ELR (cell line): ENCODE measurements at regions not wholly inside any gene's neighbourhood (a gene's known extent, or its start where the extent isn't known, plus 50 kb on each side); places are given as distances from the start of the nearest gene placed in this dataset.

ENCODE experiments used
- DNase-seq: peaks from one replicate; pipeline ENCODE4 v3.0.0-alpha.2; 2015; ENCODE audit warnings: low read depth

DNA sequence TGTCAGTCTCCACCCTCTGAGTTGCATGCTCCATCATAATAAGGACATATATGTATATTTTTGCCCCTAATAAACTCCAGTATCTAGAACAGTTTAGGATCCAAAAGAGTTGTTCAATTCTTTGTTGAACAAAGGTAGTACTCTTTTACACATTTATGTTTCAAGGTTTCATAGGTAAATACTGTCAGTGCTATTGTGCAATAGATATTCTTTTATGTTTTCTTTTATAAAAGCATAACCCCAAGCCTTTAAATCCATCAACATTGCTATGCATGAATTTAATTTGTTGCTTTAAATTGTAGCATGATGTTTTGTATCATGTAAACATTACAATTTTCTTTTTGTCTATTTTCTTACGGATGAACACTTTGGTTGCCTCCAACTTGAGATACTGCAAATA, 469.7 kb upstream of the COBL start:
- DNase-seq, result no peak

DNA sequence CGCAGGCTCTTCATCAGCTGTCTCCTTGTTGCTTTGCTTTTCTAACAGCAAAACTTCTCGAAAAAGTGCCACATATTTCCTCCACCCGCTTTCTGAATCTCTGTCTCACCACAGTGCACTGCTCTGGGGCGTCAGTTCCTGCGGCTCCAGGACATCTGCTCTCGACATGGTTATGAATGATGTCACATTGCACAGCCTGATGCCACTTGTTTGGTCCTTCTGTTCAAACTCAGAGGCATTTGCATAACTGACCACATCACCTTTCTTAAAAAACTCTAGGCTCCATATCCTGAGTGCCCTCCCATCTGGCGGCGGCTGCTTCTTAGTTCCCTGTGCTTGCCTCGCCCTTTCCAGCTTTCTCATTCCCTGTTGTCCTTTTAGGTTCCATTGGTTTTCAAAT, 469.3 kb upstream of the COBL start:
- no peak for DNase-seq

DNA sequence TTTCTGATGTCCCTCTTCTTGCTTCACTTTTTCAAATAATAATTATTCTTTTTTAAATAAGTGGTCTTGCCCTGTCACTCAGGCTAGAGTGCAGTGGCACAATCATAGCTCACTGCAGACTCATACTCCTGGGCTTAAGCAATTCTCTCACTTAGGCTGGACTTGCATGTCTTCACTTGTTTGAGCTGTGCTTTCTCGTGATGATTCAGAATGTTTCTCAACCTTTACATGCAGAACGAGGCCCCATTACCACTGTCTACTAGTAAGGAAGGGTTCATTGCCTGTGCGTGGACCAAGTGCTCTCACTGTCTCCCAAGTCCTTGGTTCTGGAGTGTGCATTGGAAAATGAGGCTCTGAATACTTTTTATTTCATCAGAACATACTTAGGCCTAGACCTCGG, 468.6 kb upstream of the COBL start:
- no peak for DNase-seq

DNA sequence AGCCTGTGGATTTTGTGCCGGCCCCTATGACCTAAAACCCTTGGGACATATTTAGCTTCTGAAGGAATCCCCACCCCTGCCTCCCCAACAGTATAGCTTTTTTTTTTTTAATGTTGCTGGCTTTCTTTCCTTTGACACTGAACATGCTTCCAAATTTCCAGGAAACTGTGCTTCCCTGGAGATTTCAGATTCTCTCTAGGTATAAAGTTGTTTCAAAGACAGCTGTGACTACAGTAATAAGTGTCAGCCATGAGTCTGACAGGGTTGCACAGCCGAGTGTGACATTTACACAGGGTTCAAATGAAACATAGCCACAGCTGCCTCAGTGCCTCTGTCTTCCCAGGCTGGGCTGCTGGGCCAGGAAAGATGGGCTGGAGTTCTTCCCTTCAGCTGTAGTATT, 466.6 kb upstream of the COBL start:
- DNase-seq, result no peak

DNA sequence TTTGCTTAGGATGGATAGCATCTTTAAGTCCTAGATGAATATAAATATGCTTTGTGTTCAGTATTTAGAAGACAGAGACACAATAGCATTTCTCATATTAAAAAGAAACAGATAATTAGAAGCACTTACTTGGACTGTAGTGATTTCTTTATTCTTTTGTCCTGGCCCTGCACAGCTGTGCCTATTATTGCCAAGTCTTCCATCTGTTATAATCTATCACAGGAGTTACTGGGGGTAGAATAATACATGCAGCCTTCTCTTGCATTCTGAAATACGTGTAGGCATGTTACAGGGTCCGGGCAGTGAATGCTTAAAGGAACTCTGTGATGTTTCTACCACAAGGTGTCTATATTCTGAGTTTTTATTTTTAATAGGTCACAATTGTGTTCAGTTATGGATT, 461.5 kb upstream of the COBL start:
- no peak for DNase-seq

DNA sequence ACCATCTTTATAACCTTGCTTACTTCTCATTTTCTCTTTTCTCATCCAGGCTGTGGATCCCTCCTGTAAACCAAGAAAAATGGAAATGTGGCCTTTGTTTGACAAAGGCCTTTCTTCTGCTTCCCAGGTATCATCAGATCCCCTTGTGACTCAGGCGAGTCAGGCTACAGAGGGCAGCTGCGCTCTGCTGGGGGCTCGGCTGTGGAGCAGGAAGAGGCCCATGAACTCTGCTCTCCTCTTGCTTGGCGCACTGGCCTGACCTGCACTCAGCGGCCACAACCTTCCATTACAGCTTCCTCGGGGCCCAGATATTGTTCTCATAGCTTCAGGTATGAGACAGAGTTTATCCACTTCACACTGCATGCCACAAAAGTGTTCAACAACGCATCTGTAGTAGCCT, 457.6 kb upstream of the COBL start:
- DNase-seq, result no peak

DNA sequence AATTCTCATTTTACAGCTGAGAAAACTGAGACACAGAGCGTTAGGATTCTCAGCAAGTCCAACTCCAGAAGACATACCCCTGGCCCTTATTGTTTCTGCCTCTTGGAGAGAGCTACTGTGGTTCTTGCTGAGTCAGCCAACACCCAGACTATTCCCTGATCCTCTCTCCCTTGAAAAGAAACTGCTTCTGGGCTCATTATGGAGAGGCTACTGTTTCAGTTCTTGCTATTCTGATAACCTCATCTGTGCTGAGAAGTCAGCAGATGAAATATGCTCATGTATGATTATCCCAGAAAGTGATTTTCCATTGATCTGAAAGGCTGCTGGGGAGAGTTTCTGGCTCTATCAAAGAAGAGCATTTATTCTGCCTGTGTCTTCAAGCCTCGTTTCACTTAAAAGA, 455.6 kb upstream of the COBL start:
- no peak for DNase-seq

DNA sequence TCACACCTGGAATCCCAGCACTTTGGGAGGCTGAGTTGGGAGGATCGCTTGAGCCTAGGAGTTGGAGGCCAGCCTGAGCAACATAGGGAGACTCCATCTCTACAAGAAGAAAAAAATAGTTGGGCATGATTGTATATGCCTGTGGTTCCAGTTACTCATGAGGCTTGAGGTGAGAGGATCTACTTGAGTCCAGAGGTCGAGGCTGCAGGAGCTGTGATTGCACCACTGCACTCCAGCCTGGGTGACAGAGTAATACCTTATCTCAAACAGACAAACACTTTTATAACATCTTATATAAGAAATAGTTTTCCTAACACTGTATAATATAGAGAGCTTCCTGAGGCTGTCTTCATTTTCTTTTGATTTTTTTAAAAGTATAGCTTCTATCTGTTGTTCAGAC, 448.4 kb upstream of the COBL start:
- no peak for DNase-seq

DNA sequence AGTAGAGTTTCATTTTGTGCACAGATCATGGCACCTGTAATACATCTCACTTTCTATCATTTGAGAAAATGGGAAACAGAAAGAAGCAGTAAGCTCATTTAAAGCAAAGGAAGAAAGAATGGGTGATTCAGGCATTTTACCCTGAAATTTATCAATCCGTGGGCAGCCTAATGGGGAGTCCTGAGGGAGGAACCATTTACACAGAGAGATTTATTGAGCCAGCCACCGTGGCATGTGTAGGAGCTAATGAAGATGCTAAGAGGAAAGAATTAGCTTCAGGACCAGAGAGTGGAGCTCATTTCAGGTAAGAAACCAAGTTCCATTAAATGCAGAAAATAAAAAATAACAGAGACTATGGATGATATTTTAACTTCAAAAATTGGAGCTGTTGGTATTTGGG, 443.4 kb upstream of the COBL start:
- DNase-seq, result no peak

DNA sequence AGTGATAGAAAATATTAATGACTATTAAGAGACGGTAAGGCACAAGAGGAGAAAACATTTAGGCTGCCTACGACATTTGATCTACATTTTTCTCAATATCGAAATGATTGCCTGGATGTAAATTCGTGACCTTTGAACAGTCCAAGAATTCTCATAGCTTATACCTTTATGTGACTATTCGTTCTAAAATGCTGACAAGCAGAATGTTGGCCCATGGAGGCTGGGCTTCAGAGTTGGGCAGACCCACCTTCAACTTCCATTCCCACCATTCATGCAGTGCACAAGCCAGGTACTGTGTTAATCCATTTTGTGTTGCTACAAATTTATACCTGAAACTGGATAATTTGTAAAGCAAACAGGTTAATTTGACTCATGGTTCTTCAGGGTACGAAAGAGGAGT, 441.4 kb upstream of the COBL start:
- no peak for DNase-seq

DNA sequence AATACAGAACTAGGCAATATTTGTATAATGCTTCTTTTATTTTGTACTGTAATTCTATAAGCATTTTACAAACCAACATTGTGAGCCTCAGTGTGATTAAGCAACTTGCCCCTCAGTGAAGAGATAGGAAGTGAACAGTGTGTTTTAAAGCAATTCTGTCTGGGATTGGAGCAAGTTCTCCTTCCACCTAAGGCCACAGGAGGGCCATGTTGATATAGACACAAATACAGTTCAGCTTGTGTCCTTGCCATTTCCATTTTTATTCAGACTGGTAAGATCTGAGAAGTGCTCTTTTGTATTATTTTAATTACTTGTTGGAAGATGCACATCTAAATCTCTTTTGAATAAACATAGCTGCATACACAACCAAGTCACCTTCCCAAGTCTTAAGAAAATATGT, 416.3 kb upstream of the COBL start:
- DNase-seq, result no peak

DNA sequence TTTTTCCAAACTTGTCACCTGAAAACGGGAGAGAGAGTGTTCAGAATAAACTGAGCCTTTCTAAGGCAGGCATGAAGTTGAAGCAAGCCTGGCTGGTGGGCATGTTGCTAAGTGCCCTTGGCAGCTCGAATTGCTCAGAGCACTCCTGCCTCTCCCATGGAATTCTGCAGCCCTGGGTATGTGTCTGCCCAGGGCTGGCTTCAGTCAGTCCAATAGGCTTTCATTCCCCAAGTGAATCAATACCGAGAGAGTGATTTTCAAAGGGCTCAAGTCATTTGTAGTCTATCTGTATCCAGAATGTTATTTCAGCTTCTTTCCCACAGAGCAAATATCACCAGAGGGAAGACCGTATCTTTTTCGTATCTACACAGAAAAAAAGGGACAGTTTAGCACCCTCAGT, 415.5 kb upstream of the COBL start:
- no peak for DNase-seq

DNA sequence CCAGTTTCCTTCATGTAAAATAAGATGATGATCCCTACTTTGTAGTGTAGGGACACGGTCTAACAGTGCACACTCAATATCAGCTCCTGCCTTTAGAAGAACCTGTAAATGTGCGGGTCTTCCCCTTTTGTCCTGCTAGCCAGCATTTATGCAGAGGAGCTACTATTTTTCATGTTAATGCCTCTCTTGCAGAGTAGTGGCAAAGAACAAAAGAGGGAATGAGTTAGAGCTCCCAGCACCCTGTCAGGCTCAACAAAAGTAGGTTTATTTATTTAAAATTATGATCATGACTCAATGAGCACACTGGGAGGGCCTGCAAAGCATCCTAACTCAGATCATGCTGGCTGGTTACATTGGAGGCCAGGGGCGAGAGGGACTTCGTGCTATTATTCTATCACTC, 414.5 kb upstream of the COBL start:
- DNase-seq, result no peak

DNA sequence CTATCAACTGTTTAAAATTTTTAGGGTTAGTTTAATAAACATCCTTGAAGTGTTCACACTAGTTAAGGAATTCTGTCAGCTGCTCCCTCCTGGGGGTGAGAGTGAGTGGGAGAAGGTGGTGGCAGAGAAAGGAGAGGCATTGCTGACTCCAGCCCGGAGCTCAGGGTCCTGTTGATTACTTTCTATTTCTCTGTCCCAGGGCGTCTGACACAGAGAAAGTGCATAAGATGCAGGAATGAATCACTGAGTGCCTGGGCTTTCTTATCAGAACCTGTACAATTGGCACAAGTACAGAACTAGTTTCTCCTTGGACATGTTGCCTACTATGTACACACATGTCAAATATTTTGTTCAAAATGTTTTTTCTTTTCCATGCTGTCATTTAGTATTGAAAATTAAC, 410.8 kb upstream of the COBL start:
- DNase-seq, result no peak

DNA sequence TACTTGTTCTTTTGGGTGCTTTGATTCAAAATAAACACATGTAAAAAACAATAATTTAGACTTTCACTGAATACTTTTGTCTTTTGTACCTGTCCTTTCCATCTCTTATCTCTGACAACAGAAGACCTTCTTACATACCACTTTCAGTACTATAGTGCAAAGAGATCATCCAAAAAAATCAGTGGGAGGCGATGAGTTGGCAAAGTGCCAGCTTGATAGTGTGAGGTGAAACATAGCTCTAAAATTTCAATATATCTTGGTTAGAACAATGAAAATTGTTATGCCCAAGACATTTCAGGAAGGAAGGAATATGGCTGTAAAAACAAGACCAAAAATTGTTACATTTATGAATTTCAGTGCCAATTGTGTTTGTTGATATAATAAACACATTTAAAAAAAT, 390.2 kb upstream of the COBL start:
- no peak for DNase-seq

DNA sequence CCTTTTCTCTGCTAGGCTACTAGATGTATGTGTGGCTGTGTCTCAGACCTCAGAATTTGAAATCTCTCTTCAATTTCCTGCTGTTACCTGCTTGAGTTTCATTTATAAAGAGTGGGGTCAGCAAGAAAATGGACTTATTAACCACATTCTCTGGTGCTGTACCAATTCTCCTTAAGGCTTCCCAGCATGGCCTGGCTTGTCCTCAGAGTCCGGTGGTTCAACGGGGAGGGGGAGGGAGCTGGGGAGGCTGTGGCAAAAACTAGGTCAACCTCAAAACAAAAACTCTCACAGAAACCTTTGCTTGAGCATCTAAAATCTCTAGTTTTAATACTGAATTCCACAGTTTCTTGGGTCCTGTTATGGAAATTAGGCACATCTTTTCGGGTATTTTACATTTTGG, 389.1 kb upstream of the COBL start:
- no peak for DNase-seq

DNA sequence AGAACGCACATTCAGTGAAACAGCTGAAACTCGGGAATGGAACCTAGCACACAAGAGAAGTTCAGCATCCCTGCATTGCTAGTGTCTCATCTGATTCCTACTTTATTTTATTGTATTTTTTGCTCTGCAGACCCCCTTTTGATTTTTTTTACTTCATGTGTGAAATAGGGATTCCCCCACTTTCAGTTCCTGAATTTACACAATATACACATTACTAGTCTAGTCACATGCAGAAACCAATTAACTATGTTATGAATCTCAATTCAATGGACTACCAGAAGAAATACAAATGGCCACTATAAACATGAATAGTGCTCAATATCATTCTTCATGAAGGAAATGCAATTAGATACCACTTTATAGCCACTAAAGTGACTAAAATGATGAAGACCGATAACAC, 386.1 kb upstream of the COBL start:
- DNase-seq, result no peak

DNA sequence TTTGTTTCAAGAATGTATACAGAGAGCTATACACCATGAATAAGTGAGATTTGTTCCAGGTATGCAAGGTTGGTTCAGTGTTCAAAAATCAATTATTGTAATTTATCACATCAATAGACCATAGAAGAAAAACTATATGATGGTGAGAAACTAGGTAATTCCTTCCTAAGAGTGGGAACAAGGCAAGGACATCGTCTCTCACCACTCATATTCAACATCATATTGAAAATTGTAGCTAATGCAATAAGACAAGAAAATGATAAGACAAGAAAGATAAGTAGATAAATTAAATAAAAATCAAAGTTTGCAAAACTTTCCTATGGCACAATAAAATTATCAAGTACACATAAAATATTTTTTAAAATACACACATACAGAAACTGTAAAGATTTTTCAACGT, 385.3 kb upstream of the COBL start:
- no peak for DNase-seq

DNA sequence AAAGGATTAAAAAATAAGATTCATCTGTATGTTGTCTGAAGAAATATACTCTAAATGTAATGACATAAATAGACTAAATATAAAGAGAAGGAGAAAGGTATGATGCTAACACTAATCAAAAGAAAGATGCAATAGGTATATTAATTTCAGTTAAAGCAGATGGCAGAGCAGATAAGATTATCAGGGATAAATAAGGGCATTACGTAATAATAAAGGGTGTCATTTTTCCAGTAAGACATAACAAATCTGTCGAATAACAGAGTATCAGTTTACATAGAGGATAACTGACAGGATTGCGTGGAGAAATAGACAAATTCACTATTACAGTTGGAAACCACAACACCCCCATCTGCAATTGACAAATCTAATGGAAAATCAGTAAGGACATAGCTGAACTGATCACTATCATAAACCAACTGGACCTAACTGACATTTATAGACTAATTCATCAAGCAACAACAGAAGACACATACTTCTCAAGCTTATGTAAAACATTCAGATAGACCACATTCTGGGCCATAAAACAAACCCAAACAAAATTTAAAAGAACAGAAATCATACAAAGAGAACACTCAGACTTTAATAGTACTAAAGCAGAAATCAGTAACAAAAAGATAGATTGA, 384.1 kb upstream of the COBL start:
- no peak for DNase-seq

DNA sequence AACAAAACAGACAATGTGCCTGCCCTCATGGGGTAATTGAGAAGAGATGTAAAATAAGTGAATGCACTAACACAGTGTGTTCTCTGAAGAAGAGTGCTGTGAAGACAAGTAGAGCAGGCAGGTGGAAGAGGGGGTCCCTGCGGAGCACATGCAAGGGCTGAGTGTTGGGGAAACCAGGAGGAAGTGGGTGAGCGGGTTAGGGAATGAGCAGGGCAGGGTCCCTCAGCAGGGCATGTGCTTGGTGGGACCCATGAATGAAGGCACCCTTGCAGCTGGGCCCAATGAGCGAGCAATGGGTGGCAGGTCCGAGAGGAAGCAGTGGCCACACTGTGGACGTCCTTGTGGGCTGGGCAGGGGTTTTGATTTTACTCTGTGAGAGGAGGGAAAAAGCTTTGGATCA, 376.6 kb upstream of the COBL start:
- DNase-seq, result no peak

DNA sequence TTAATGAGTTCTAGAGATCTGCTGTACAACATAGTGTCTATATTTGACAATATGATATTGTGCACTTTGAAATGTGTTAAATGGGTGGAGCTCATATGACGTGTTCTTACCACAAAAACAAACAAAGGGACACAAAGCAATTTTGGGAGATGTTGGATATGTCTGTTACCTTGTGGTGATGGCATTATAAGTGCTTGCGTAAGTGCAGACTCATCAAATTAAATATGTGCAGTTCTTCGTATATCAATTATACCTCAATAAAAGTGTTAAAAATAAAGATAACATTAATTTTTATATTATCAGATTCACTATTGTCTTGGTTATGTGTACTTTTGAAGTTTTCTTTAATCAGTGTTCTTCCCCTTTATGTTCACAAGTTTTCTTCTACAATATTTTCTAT, 372.9 kb upstream of the COBL start:
- no peak for DNase-seq

DNA sequence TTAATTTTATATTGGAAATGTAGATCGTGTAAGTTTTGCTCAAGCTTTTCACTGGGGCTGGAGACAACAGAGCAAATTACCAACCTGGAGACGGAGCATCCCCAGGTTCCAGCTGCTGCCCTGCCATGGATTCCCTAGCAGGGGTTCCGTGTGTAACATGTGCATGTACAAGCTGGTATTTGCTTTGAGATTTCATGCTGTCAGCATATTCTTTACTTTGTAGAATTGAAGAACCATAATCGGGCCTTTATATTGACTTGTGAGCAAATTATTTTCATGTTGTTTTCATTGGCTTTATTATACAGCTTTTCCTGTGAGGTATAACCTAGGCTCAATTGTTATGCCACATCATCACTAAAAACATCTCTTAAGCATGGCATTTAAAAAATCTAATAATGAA, 369.2 kb upstream of the COBL start:
- DNase-seq, result no peak

DNA sequence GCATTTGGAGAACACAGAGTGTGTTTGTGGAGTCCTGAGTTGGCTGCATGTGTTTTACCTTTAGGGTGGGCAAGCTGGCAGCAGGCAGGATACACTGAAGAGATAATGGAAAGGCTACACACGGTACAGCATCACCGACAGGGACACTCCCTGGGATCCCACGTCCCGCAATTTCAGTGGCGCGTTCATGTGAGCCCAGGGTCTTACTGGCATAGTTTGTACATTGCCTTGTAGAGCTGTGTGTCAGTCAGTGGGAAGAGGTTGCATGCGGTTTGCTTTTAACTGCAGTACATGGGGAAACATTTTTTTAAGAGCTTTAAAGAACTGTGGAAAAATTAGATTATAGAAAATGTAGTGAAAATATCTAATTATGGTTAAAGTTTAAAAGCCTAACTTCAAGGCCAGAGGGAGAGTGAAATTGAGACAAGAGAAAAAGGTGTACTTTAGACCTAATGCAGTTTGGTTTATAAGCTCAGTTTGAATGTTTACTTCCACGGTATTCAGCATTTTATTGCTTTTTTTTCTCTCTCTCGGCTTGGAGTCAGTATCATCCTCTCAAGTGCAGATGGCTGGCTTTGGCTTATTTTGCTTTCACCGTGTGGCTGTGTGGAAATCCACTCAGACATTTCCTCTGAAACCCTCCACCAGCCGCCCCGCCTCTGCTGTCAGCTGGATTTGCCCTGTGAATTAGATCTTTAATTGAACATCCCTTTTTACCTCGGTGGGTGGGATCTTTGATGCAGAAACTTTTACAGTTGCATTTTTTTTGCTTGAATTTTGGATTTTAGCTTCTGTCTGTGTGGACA, 364.2 kb upstream of the COBL start:
- DNase-seq, result no peak

DNA sequence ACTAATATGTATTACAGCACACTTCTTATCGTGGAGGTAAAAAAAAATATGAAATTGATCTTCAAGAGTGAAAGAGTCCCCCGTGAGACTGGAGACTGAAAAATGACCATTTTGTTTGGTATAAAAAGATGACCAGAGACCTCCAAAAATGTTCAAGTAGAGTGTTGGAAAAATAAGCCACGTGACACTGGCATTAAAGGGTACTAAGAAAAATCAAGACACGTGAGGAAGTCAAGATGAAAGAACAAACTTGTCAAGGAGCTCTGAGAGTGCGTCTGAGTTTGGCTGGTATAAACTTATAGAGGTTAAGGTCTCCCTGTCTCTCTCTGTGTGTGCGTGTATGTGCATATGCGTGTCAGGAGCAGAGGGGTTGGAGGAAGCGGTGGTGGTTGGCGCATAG, 362.7 kb upstream of the COBL start:
- no peak for DNase-seq
